IMR-90 (cell line): ENCODE measurements at regions not wholly inside any gene's neighbourhood (a gene's known extent, or its start where the extent isn't known, plus 50 kb on each side); places are given as distances from the start of the nearest gene placed in this dataset.
"Not testable (repeated sequence)": the region's sequence is repeated elsewhere in the genome, so short reads cannot be mapped to it uniquely, and the experiment has no call there.

Source experiments
- ATAC-seq: fragments of 200-7000 bp; cut with Tn5 transposase; 2 replicates; pipeline ENCODE4 v1.9.1; 2020; ENCODE audit warnings: low read depth, mild to moderate bottlenecking, moderate library complexity
- BruUV-seq: library from RNA; stranded (reverse); fragments of 400-500 nt; replicated peaks from 2 replicates; lab custom pipeline; 2021; lab: Mats Ljungman, UMichigan
- CTCF ChIA-PET: fragments of 300-600 bp; formaldehyde crosslinking; extraction: SDS; loops from one replicate; lab custom pipeline; 2021; ENCODE audit warnings: antibody characterized with exemption; lab: Yijun Ruan, JAX
- POLR2A ChIA-PET: fragments of 300-600 bp; sonication (Branson Sonifier 250); formaldehyde crosslinking; loops from one replicate; lab custom pipeline; 2022; ENCODE audit warnings: antibody characterized with exemption; ENCODE audit not compliant: unreplicated experiment; lab: Charles Lee
- DNase-seq: peaks from one replicate; pipeline ENCODE4 v3.0.0; 2013
- H2AFZ ChIP-seq: replicated peaks from 2 replicates; pipeline ENCODE3; 2013; ENCODE audit warnings: low read length, mild to moderate bottlenecking; ENCODE audit not compliant: poor library complexity
- H2AK5ac ChIP-seq: 2 replicates; pipeline ENCODE4 v1.6.1; 2013; ENCODE audit warnings: low read depth, low read length, inconsistent platforms
- H2AK9ac ChIP-seq: replicated peaks from 2 replicates; pipeline ENCODE3; 2013; ENCODE audit warnings: mild to moderate bottlenecking, low read depth, low read length, moderate library complexity; ENCODE audit not compliant: poor library complexity
- H2BK120ac ChIP-seq: 2 replicates; pipeline ENCODE4 v1.6.1; 2013; ENCODE audit warnings: low read depth, low read length, inconsistent platforms
- H2BK15ac ChIP-seq: 3 replicates; pipeline ENCODE4 v1.6.1; 2013; ENCODE audit warnings: low read depth, low read length, inconsistent platforms
- H2BK20ac ChIP-seq: 2 replicates; pipeline ENCODE4 v1.6.1; 2013; ENCODE audit warnings: low read depth, mild to moderate bottlenecking, inconsistent platforms, low read length, moderate library complexity
- H2BK5ac ChIP-seq: 2 replicates; pipeline ENCODE4 v1.6.1; 2013; ENCODE audit warnings: mild to moderate bottlenecking, low read depth, low read length, inconsistent platforms; ENCODE audit not compliant: poor library complexity, severe bottlenecking
- H3K14ac ChIP-seq: replicated peaks from 2 replicates; pipeline ENCODE4 v1.6.1; 2013; ENCODE audit warnings: low read depth, low read length, inconsistent platforms
- H3K18ac ChIP-seq: 2 replicates; pipeline ENCODE4 v1.6.1; 2013; ENCODE audit warnings: low read depth, low read length, control low read depth
- H3K23ac ChIP-seq: 2 replicates; pipeline ENCODE4 v1.6.1; 2013; ENCODE audit warnings: low read depth, low read length, inconsistent platforms
- H3K27ac ChIP-seq: 2 replicates; pipeline ENCODE4 v1.5.1; 2013; ENCODE audit warnings: mild to moderate bottlenecking, control low read depth, low read length; ENCODE audit not compliant: insufficient read depth
- H3K27me3 ChIP-seq: 2 replicates; pipeline ENCODE4 v1.6.1; 2013; ENCODE audit warnings: low read length; ENCODE audit not compliant: control insufficient read depth, insufficient read depth
- H3K36me3 ChIP-seq: 2 replicates; pipeline ENCODE4 v1.6.1; 2013; ENCODE audit warnings: low read length, mixed read lengths; ENCODE audit not compliant: control insufficient read depth, insufficient read depth
- H3K4ac ChIP-seq: 2 replicates; pipeline ENCODE4 v1.6.1; 2013; ENCODE audit warnings: low read depth, low read length, inconsistent platforms
- H3K4me1 ChIP-seq: 2 replicates; pipeline ENCODE4 v1.6.1; 2013; ENCODE audit warnings: low read length, mixed read lengths; ENCODE audit not compliant: control insufficient read depth, insufficient read depth
- H3K4me2 ChIP-seq: 2 replicates; pipeline ENCODE4 v1.6.1; 2013; ENCODE audit warnings: low read depth, mild to moderate bottlenecking, control low read depth, low read length, moderate library complexity
- H3K4me3 ChIP-seq: 2 replicates; pipeline ENCODE4 v1.5.1; 2013; ENCODE audit warnings: low read depth, mild to moderate bottlenecking, control low read depth, low read length, moderate library complexity; ENCODE audit not compliant: insufficient read depth
- H3K56ac ChIP-seq: 2 replicates; pipeline ENCODE4 v1.6.1; 2013; ENCODE audit warnings: low read length, inconsistent platforms; ENCODE audit not compliant: insufficient read depth; ENCODE audit errors: extremely low read depth
- H3K79me1 ChIP-seq, 2 experiments: 2 replicates each; pipeline ENCODE4 v1.6.1; 2013; ENCODE audit warnings: low read length in 2 of 2, inconsistent platforms in 1 of 2, low read depth in 1 of 2
- H3K9ac ChIP-seq: 2 replicates; pipeline ENCODE4 v1.6.1; 2013; ENCODE audit warnings: low read depth, low read length, control low read depth
- H3K9me1 ChIP-seq: 2 replicates; pipeline ENCODE4 v1.6.1; 2013; ENCODE audit warnings: low read length, inconsistent platforms; ENCODE audit not compliant: insufficient read depth
- H3K9me3 ChIP-seq: 2 replicates; pipeline ENCODE4 v1.6.1; 2013; ENCODE audit warnings: low read length; ENCODE audit not compliant: control insufficient read depth, insufficient read depth
- H4K20me1 ChIP-seq: 2 replicates; pipeline ENCODE4 v1.6.1; 2013; ENCODE audit warnings: low read length, inconsistent platforms; ENCODE audit not compliant: insufficient read depth
- H4K5ac ChIP-seq: 2 replicates; pipeline ENCODE4 v1.6.1; 2013; ENCODE audit warnings: mild to moderate bottlenecking, low read depth, low read length, control low read depth
- H4K8ac ChIP-seq, 2 experiments: 2 replicates each; pipeline ENCODE4 v1.6.1; 2013; ENCODE audit warnings: low read depth in 2 of 2, low read length in 2 of 2, control low read depth in 1 of 2, inconsistent platforms in 1 of 2
- H4K91ac ChIP-seq: 2 replicates; pipeline ENCODE4 v1.6.1; 2013; ENCODE audit warnings: low read depth, low read length, inconsistent platforms; ENCODE audit not compliant: insufficient read depth
- CEBPB ChIP-seq: IDR thresholded peaks from 2 replicates; pipeline ENCODE4 v1.6.1; 2012; ENCODE audit warnings: low read depth, low read length, improper control_type of control experiment
- MAZ ChIP-seq: IDR thresholded peaks from 2 replicates; pipeline ENCODE4 v1.6.1; 2012; ENCODE audit warnings: low read depth, mild to moderate bottlenecking, low read length, improper control_type of control experiment, moderate library complexity, borderline replicate concordance
- NFE2L2 ChIP-seq: fragments of 150-350 bp; IDR thresholded peaks from 2 replicates; pipeline ENCODE4 v1.6.1; 2016; ENCODE audit warnings: low read depth, mild to moderate bottlenecking, low read length
- WGBS, 2 experiments: methylation state at CpG; one replicate each; pipeline versions ENCODE4 v1.1.5 to v1.1.7; 2013; ENCODE audit warnings: missing lambda C conversion rate in 2 of 2; ENCODE audit not compliant: insufficient read length in 1 of 2; ENCODE audit errors: extremely low coverage in 2 of 2; 5-methylcytosine and 5-hydroxymethylcytosine counted together
- dilution Hi-C: fragments of 300-500 bp; cut with HindIII; formaldehyde crosslinking; loops from one replicate; pipeline ENCODE4 v1.14.3; 2018; ENCODE audit warnings: low sequenced_read_pairs; ENCODE audit not compliant: unreplicated experiment
- in situ Hi-C: fragments of 300-500 bp; cut with MboI; formaldehyde crosslinking; loops from 3 replicates; pipeline ENCODE4 v1.14.3; 2019; ENCODE audit warnings: low sequenced_read_pairs, inconsistent platforms, mixed read lengths
- intact Hi-C: fragments of 100-400 bp; cut with micrococcal nuclease; formaldehyde crosslinking; loops from 2 replicates; pipeline ENCODE4 v1.10.0; 2022

DNA sequence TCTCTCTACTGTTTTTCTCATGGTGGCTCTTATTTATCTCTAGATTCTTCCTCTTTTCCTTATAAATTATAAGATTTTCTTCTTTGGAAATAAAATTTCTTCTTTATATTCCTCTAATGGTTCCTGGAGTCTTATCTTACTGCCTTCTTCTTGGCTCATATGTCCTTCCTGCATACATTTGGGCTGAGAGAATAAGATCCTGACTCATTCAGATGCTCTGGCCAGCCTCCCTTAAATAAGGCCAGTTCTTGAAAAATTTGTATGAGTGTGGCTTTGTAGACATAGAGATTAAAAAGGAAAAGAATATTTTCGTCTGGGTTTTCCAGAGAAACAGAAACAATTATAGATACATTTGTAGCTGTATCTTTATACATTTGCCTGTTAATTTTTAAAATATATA lies 411.3 kb downstream of the KIF20B start:
- Histone ChIP-seq H2AK5ac (no peak overlapping the region), H2BK15ac (no peak overlapping the region), H3K4me2 (no peak overlapping the region), H3K27me3 (no peaks in the 10 kb centered on the region), H3K9me3 (no peaks in the 10 kb centered on the region), H2BK120ac (no peak overlapping the region), H2BK20ac (no peak overlapping the region), H3K9me1 (no peaks in the 10 kb centered on the region), H3K56ac (no peak overlapping the region), H2AK9ac (no peak overlapping the region), H3K27ac (no peak overlapping the region), H4K5ac (no peak overlapping the region), H3K4ac (no peak overlapping the region), H3K14ac (no peak overlapping the region), H4K91ac (no peak overlapping the region), H2AFZ (no peak overlapping the region), H4K8ac (no peak overlapping the region), H3K23ac (no peak overlapping the region), H2BK5ac (no peak overlapping the region), H4K20me1 (no peaks in the 10 kb centered on the region), H3K79me1 (no peaks in the 10 kb centered on the region), H3K4me1 (no peaks in the 10 kb centered on the region), H3K36me3 (no peaks in the 10 kb centered on the region), H3K9ac (no peak overlapping the region), H3K18ac (no peak overlapping the region), H3K4me3 (no peak overlapping the region)
- no peak for ATAC-seq
- peak; percentile 6 for DNase-seq
- no peak for TF ChIP-seq MAZ
- TF ChIP-seq NFE2L2, result no peak
- no peak for TF ChIP-seq CEBPB
- no CpG with 5 or more reads among the region's 1 CpG for WGBS, 2 experiments
- dilution Hi-C loops (no loop called here), intact Hi-C loops (no loop called here), in situ Hi-C loops (no loop called here)
- no TSS peak for BruUV-seq
- ChIA-PET CTCF (no interaction called here), POLR2A (no interaction called here)

DNA sequence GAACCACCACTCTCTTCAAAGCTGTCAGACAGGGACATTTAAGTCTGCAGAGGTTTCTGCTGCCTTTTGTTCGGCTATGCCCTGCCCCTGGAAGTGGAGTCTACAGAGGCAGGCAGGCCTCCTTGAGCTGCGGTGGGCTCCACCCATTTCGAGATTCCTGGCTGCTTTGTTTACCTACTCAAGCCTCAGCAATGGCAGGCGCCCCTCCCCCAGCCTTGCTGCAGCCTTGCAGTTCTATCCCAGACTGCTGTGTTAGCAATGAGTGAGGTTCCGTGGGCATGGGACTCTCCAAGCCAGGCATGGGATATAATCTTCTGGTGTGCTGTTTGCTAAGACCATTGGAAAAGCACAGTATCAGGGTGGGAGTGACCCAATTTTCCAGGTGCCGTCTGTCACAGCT lies 417.2 kb downstream of the KIF20B start:
- dilution Hi-C loops, H4K20me1 ChIP-seq, intact Hi-C loops, H3K18ac ChIP-seq, H2AFZ ChIP-seq, H2BK15ac ChIP-seq, H3K27ac ChIP-seq, H3K56ac ChIP-seq, CTCF ChIA-PET, H2BK5ac ChIP-seq, H3K4me2 ChIP-seq, H3K4ac ChIP-seq, H3K23ac ChIP-seq, H3K4me3 ChIP-seq, H3K27me3 ChIP-seq, ATAC-seq, H3K9ac ChIP-seq, H3K9me1 ChIP-seq, H3K36me3 ChIP-seq, in situ Hi-C loops, H2AK9ac ChIP-seq, H4K5ac ChIP-seq, H2AK5ac ChIP-seq, H2BK120ac ChIP-seq, BruUV-seq, H3K14ac ChIP-seq, H3K4me1 ChIP-seq, H4K8ac ChIP-seq, POLR2A ChIA-PET, H4K91ac ChIP-seq, H3K79me1 ChIP-seq, DNase-seq, H2BK20ac ChIP-seq, H3K9me3 ChIP-seq: not testable (repeated sequence)
- no CpG with 5 or more reads among the region's 6 CpGs for WGBS, 2 experiments
